HUES64 (cell line): ENCODE measurements at regions not wholly inside any gene's neighbourhood (a gene's known extent, or its start where the extent isn't known, plus 50 kb on each side); places are given as distances from the start of the nearest gene placed in this dataset.

Experiments
- H3K27ac ChIP-seq: 2 replicates; pipeline ENCODE4 v1.7.0; 2013; ENCODE audit warnings: low read depth, low read length, inconsistent platforms
- H3K27me3 ChIP-seq: 2 replicates; pipeline ENCODE4 v1.6.1; 2013; ENCODE audit warnings: mild to moderate bottlenecking, low read length; ENCODE audit not compliant: insufficient read depth
- H3K36me3 ChIP-seq: 2 replicates; pipeline ENCODE4 v1.6.1; 2013; ENCODE audit warnings: mild to moderate bottlenecking, low read length; ENCODE audit not compliant: insufficient read depth
- H3K4me1 ChIP-seq: 2 replicates; pipeline ENCODE4 v1.6.1; 2013; ENCODE audit warnings: mild to moderate bottlenecking, low read length, moderate library complexity; ENCODE audit not compliant: insufficient read depth
- H3K4me3 ChIP-seq: 2 replicates; pipeline ENCODE4 v1.5.1; 2013; ENCODE audit warnings: mild to moderate bottlenecking, low read length, moderate library complexity
- H3K9ac ChIP-seq: 2 replicates; pipeline ENCODE4 v1.6.1; 2013; ENCODE audit warnings: mild to moderate bottlenecking, low read depth, low read length
- H3K9me3 ChIP-seq: 2 replicates; pipeline ENCODE4 v1.6.1; 2013; ENCODE audit warnings: low read depth, low read length; ENCODE audit not compliant: insufficient read depth
- WGBS: fragments of 150-250, 120-280 bp; methylation state at CpG from one replicate; pipeline ENCODE4 v1.1.7; 2013; ENCODE audit warnings: missing lambda C conversion rate; 5-methylcytosine and 5-hydroxymethylcytosine counted together

DNA sequence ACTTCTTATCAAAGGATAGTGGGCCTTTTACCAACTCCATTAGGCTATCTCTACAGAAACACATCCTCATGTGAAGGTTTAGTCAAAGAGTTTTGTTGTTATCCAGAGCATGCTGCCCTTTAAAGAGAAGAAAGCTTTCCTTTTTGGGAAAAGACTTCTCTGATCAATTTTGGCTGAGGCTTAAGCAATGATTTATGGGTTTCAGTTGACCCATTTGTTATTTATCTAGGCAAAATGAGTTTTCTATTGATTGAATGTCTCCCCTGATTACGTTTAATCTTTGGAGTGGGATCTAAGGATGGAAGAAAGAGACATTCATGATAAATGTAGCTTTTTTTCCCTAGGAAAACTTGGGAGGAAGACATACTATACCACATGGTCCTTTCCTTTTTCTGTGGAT is 326.6 kb upstream of the JAG1 start:
- no peaks in the 10 kb centered on the region for H3K27me3 ChIP-seq
- H3K4me1 ChIP-seq, result no peaks in the 10 kb centered on the region; the same call in 1 of the 2 replicates
- no peak overlapping the region for H3K9ac ChIP-seq
- H3K36me3 ChIP-seq, result no peaks in the 10 kb centered on the region
- H3K27ac ChIP-seq, result no peak overlapping the region
- no peak overlapping the region for H3K4me3 ChIP-seq
- no peaks in the 10 kb centered on the region for H3K9me3 ChIP-seq
- 85% methylated on average over 1 of the region's 1 CpG for WGBS

DNA sequence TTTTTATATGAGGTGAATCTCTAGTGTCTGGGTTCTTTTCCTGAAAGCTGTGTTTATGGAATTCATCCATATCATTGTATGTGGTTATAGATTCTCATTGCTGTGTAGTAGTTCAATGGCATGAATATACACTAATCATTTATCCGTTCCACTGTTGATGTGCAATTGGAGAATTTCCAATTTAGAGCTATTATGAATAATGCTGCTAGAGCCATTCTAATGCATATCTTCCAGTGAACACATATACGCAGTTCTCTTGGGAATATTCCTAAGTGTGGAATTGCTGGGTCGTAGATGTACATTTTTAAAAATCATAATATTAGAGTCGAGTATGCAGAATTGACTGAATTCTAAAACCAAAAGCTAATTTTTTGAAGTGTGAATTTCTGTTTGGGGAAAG is 327.5 kb upstream of the JAG1 start:
- H3K4me3 ChIP-seq, result no peak overlapping the region
- WGBS, result 96% methylated on average over 3 of the region's 4 CpGs

GRCh38 chr20:11001764-11002540 is 328.2 kb upstream of the JAG1 start:
- no peak overlapping the region for H3K27ac ChIP-seq
- H3K36me3 ChIP-seq, result no peaks in the 10 kb centered on the region
- H3K27me3 ChIP-seq, result no peaks in the 10 kb centered on the region
- no peaks in the 10 kb centered on the region for H3K9me3 ChIP-seq
- no peak overlapping the region for H3K4me3 ChIP-seq
- no peaks in the 10 kb centered on the region; the same call in 1 of the 2 replicates for H3K4me1 ChIP-seq
- 90% methylated on average over 12 of the region's 12 CpGs for WGBS
- H3K9ac ChIP-seq, result no peak overlapping the region

More for the DNA sequence above, 327.5 kb upstream of the JAG1 start:
- no peaks in the 10 kb centered on the region; the same call in 1 of the 2 replicates for H3K4me1 ChIP-seq
- H3K9ac ChIP-seq, result no peak overlapping the region
- H3K27me3 ChIP-seq, result no peaks in the 10 kb centered on the region
- no peak overlapping the region for H3K27ac ChIP-seq
- H3K36me3 ChIP-seq, result no peaks in the 10 kb centered on the region
- no peaks in the 10 kb centered on the region for H3K9me3 ChIP-seq

- no peak overlapping the region for H3K27ac ChIP-seq
- H3K27me3 ChIP-seq, result no peaks in the 10 kb centered on the region
- WGBS, result 91% methylated on average over 2 of the region's 2 CpGs
- H3K9me3 ChIP-seq, result no peaks in the 10 kb centered on the region
- H3K4me1 ChIP-seq, result no peaks in the 10 kb centered on the region; the same call in 1 of the 2 replicates
- H3K9ac ChIP-seq, result no peak overlapping the region
- no peaks in the 10 kb centered on the region for H3K36me3 ChIP-seq
- H3K4me3 ChIP-seq, result no peak overlapping the region
Measured at GRCh38 chr20:11003341-11003740, 329.5 kb upstream of the JAG1 start.

DNA sequence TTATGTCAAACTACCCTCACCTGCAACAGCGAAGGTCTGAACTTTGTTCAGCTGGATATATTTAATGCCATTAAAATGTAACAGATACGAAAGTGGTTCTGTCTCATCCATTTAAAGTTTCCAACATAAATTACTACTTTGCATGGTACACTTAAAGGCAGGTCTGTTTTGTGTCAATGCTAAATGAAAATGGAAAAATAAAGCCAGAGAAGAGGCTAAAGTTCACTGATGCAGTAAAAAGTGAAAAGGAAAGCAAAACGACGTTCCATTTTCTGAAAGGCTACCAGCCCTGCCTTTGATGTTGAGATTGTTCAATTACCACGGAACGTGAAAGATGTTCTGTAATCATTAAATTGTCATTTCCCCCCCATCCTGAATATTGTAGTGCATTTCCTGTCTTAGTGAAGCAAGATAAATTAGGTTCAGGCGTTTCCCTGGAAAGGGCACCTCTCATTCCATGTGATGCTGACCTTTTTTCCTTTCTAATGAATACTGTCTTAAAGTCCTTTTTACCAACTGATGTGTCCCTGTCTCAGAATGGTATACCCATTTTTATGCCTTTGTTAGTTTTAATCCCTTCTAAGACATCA is 334.7 kb upstream of the JAG1 start:
- no peak overlapping the region for H3K9ac ChIP-seq
- WGBS, result 91% methylated on average over 7 of the region's 7 CpGs
- H3K36me3 ChIP-seq, result no peaks in the 10 kb centered on the region
- H3K4me3 ChIP-seq, result no peak overlapping the region
- H3K27me3 ChIP-seq, result no peaks in the 10 kb centered on the region
- no peak overlapping the region for H3K27ac ChIP-seq
- H3K9me3 ChIP-seq, result no peaks in the 10 kb centered on the region
- H3K4me1 ChIP-seq, result no peaks in the 10 kb centered on the region

DNA sequence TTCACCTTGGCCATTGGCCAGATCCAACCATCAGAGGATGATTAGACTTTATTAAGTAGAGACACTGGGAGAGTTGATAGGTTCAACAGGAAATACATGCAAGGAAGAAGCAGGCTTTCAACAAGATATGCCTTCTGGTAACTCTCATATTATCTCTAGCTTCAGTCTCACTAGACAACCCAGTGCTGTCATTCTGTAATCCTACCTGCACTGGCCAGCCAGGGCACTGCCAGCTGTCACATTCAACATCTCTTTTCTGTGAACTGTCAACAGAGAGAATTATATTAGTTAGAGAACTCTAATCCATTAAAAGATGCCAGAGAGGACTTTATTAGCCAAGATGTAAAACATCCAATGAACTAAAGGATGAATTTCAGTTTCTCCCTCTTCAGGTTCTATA is 337.9 kb upstream of the JAG1 start:
- Histone ChIP-seq H3K9ac (no peak overlapping the region), H3K27me3 (no peaks in the 10 kb centered on the region), H3K9me3 (no peaks in the 10 kb centered on the region), H3K27ac (no peak overlapping the region), H3K36me3 (no peaks in the 10 kb centered on the region), H3K4me1 (no peaks in the 10 kb centered on the region), H3K4me3 (no peak overlapping the region)

GRCh38 chr20:11012975-11013374 is 339.2 kb upstream of the JAG1 start:
- Histone ChIP-seq H3K27ac (no peak overlapping the region), H3K36me3 (no peaks in the 10 kb centered on the region), H3K4me3 (no peak overlapping the region), H3K9me3 (no peaks in the 10 kb centered on the region), H3K4me1 (no peaks in the 10 kb centered on the region), H3K9ac (no peak overlapping the region), H3K27me3 (no peaks in the 10 kb centered on the region)
- 88% methylated on average over 1 of the region's 2 CpGs for WGBS

DNA sequence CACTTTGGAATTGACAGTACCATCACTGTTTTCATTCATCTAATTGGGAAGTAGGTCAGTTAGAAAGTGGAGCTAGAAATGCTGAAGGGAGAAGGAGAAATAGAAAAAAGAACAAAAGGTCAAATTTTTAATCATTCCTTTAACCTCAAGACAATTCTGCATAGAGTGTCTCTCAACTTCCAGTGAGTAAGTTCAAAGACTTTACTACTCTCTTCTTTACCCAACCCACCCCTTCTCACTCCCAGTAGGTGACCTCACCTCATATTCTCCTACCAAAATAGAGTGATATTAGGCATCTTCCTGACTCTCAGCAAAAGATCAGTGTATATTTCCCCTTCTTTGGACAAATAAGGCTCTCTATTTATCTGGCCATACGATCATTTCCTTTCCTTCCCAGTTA is 340.0 kb upstream of the JAG1 start:
- no peak overlapping the region for H3K4me3 ChIP-seq
- no peaks in the 10 kb centered on the region for H3K9me3 ChIP-seq
- 92% methylated on average over 1 of the region's 1 CpG for WGBS
- no peaks in the 10 kb centered on the region for H3K27me3 ChIP-seq
- no peaks in the 10 kb centered on the region for H3K36me3 ChIP-seq
- H3K27ac ChIP-seq, result no peak overlapping the region
- H3K4me1 ChIP-seq, result no peaks in the 10 kb centered on the region
- no peak overlapping the region for H3K9ac ChIP-seq

DNA sequence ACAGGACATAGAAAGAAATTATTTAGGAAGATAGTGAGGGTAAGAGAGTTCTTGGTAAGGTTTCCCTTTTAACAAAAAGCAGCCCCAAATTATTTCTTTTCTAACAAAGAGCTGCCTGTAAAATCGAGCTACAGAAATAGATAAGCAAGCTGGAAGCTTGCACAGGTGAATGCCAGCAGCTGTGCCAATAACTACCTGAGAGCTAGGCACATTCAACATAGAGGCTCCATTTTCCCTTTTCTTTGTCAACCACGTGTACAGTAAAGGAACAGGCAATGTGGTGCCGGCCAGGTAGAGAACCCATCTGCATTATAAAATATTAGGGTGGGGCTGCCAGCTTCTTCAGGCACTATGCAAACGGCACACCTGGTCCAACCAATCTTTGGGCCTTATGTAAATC is 341.6 kb upstream of the JAG1 start:
- H3K27ac ChIP-seq, result no peak overlapping the region
- no peaks in the 10 kb centered on the region for H3K36me3 ChIP-seq
- WGBS, result 94% methylated on average over 4 of the region's 4 CpGs
- H3K9ac ChIP-seq, result no peak overlapping the region
- H3K4me3 ChIP-seq, result no peak overlapping the region
- H3K9me3 ChIP-seq, result no peaks in the 10 kb centered on the region
- H3K4me1 ChIP-seq, result no peaks in the 10 kb centered on the region
- no peaks in the 10 kb centered on the region for H3K27me3 ChIP-seq

DNA sequence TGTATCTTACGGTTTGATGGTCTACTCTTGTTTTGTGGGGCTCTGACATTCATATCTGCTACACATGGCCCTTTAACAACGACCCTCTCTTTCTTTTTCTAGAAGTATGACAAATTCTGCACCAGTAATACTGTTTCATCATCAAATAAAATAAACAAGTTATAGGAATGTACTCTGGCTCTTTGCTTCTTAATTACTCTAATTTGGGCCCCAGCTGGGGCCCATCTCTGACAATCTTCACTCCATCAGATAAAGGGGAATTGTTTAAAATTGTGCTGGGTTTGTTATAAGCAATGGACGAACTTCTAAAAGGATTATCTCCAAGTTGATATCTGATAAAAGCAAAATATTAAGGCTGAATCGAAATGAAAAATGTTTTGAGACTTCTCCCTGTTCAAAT is 343.6 kb upstream of the JAG1 start:
- no peak overlapping the region for H3K9ac ChIP-seq
- no peaks in the 10 kb centered on the region for H3K9me3 ChIP-seq
- WGBS, result 89% methylated on average over 4 of the region's 4 CpGs
- no peaks in the 10 kb centered on the region for H3K4me1 ChIP-seq
- no peak overlapping the region for H3K27ac ChIP-seq
- H3K36me3 ChIP-seq, result no peaks in the 10 kb centered on the region
- H3K27me3 ChIP-seq, result no peaks in the 10 kb centered on the region
- no peak overlapping the region for H3K4me3 ChIP-seq

- Histone ChIP-seq H3K27ac (no peak overlapping the region), H3K27me3 (no peaks in the 10 kb centered on the region), H3K4me1 (no peaks in the 10 kb centered on the region), H3K36me3 (no peaks in the 10 kb centered on the region), H3K4me3 (no peak overlapping the region), H3K9ac (no peak overlapping the region), H3K9me3 (0 out of 2 replicates have a peak, but pooled peaks cover 6% of the 10 kb centered on the region)
- WGBS, result 93% methylated on average over 6 of the region's 6 CpGs
Measured at GRCh38 chr20:11018668-11019170, 344.9 kb upstream of the JAG1 start.
